ENCODE measurements at regions not wholly inside any gene's neighbourhood (a gene's known extent, or its start where the extent isn't known, plus 50 kb on each side); places are given as distances from the start of the nearest gene placed in this dataset.
"Not testable (repeated sequence)": the region's sequence is repeated elsewhere in the genome, so short reads cannot be mapped to it uniquely, and the experiment has no call there.

GRCh38 chr10:34941471-34942357 is 126.6 kb upstream of the PARD3 start:
- H3K4me1 ChIP-seq: no peaks in the 10 kb centered on the region
- no peaks in the 10 kb centered on the region for H3K36me3 ChIP-seq
- intact Hi-C loops (cut with DNase I; ENCODE audit: low total_unique reads) (no loop called here), in situ Hi-C loops (cut with MboI; ENCODE audit: low sequenced_read_pairs in 4 of 4) (loop anchor here in 1 of 4 donors (25.0 kb wide), 1 partner anchor 279 kb away; no protein-coding TSS in a partner anchor)
- TF ChIP-seq POLR2A (IDR thresholded peaks at IDR 0.05) (no peak), CTCF (IDR thresholded peaks at IDR 0.05 in 4 of 5, conservative IDR thresholded peaks at IDR 0.05 in 1 of 5) (no peak)
- DNase-seq: no peak
- no peaks in the 10 kb centered on the region for H3K9me3 ChIP-seq
- no peak for ATAC-seq
- no peaks in the 10 kb centered on the region for H3K27me3 ChIP-seq
- H3K27ac ChIP-seq: no peak overlapping the region
- no peak overlapping the region for H3K4me3 ChIP-seq

GRCh38 chr10:34940436-34940835 is 125.3 kb upstream of the PARD3 start:
- TF ChIP-seq POLR2A (IDR thresholded peaks at IDR 0.05) (no peak), CTCF (IDR thresholded peaks at IDR 0.05 in 4 of 5, conservative IDR thresholded peaks at IDR 0.05 in 1 of 5) (no peak)
- Histone ChIP-seq H3K36me3 (no peaks in the 10 kb centered on the region), H3K4me3 (no peak overlapping the region), H3K27me3 (no peaks in the 10 kb centered on the region), H3K4me1 (no peaks in the 10 kb centered on the region), H3K9me3 (no peaks in the 10 kb centered on the region), H3K27ac (no peak overlapping the region)
- in situ Hi-C loops (cut with MboI; ENCODE audit: low sequenced_read_pairs in 4 of 4) (loop anchor here in 1 of 4 donors (25.0 kb wide), 1 partner anchor 278 kb away; no protein-coding TSS in a partner anchor), intact Hi-C loops (cut with DNase I; ENCODE audit: low total_unique reads) (no loop called here)
- ATAC-seq: no peak
- no peak for DNase-seq

DNA sequence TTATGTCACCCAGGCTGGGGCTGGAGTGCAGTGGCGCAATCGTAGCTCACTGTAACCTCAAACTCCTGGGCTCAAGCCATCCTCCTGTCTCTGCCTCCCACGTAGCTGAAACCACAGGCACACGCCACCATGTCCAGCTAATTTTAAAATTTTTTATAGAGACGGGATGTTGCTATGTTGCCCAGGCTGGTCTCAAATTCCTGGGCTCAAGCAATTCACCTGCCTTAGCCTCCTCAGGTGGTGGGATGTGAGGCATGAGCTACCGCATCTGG is 123.2 kb upstream of the PARD3 start:
- ATAC-seq (no peak), DNase-seq (no peak)
- Histone ChIP-seq H3K36me3 (no peaks in the 10 kb centered on the region), H3K27ac (no peak overlapping the region), H3K4me3 (no peak overlapping the region), H3K27me3 (no peaks in the 10 kb centered on the region), H3K9me3 (no peaks in the 10 kb centered on the region), H3K4me1 (peaks cover 0 to 9% of the 10 kb centered on the region in 2 donors)
- in situ Hi-C loops (cut with MboI; ENCODE audit: low sequenced_read_pairs in 4 of 4) (loop anchor here in 1 of 4 donors (25.0 kb wide), 1 partner anchor 276 kb away; no protein-coding TSS in a partner anchor), intact Hi-C loops (cut with DNase I; ENCODE audit: low total_unique reads) (no loop called here)
- TF ChIP-seq CTCF (IDR thresholded peaks at IDR 0.05 in 4 of 5, conservative IDR thresholded peaks at IDR 0.05 in 1 of 5): no peak
- no peak for TF ChIP-seq POLR2A (IDR thresholded peaks at IDR 0.05)

GRCh38 chr10:34937643-34938398 is 122.7 kb upstream of the PARD3 start:
- H3K27ac ChIP-seq; H3K9me3 ChIP-seq; DNase-seq; H3K36me3 ChIP-seq; intact Hi-C loops (cut with DNase I; ENCODE audit: low total_unique reads); H3K4me3 ChIP-seq; H3K27me3 ChIP-seq; ATAC-seq: not testable (repeated sequence)
- in situ Hi-C loops (cut with MboI; ENCODE audit: low sequenced_read_pairs in 4 of 4): loop anchor here in 1 of 4 donors (25.0 kb wide), 1 partner anchor 276 kb away; no protein-coding TSS in a partner anchor
- H3K4me1 ChIP-seq: peaks cover 4 to 13% of the 10 kb centered on the region in 2 donors

DNA sequence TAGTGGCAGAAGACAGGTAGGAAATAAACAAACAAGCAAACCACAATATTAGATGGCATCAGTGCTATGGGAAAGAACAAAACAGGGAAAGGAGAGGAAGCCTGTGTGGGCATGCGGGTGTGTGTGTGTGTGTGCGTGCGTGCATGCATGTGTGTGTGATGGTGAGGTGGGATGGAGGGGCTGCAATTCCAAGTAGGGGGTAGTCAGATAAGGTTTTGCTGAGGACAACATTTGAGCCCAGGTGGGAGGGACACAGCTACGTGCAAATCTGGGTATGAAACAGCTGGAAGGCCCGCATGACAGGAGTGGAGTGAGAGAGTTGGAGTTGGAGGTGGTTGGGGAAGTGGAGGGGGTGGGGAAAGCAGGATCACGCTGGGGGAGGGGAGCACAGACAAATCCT is 121.0 kb upstream of the PARD3 start:
- H3K4me1 ChIP-seq: peaks cover 5 to 13% of the 10 kb centered on the region in 2 donors
- H3K27ac ChIP-seq: no peak overlapping the region
- DNase-seq: no peak
- intact Hi-C loops (cut with DNase I; ENCODE audit: low total_unique reads) (no loop called here), in situ Hi-C loops (cut with MboI; ENCODE audit: low sequenced_read_pairs in 4 of 4) (loop anchor here in 1 of 4 donors (25.0 kb wide), 1 partner anchor 274 kb away; no protein-coding TSS in a partner anchor)
- H3K27me3 ChIP-seq: no peaks in the 10 kb centered on the region
- ATAC-seq: no peak
- H3K36me3 ChIP-seq: no peaks in the 10 kb centered on the region
- TF ChIP-seq CTCF (IDR thresholded peaks at IDR 0.05 in 4 of 5, conservative IDR thresholded peaks at IDR 0.05 in 1 of 5) (no peak), POLR2A (IDR thresholded peaks at IDR 0.05) (no peak)
- H3K4me3 ChIP-seq: no peak overlapping the region
- no peaks in the 10 kb centered on the region for H3K9me3 ChIP-seq
